ENCODE measurements at regions not wholly inside any gene's neighbourhood (a gene's known extent, or its start where the extent isn't known, plus 50 kb on each side); places are given as distances from the start of the nearest gene placed in this dataset.

DNA sequence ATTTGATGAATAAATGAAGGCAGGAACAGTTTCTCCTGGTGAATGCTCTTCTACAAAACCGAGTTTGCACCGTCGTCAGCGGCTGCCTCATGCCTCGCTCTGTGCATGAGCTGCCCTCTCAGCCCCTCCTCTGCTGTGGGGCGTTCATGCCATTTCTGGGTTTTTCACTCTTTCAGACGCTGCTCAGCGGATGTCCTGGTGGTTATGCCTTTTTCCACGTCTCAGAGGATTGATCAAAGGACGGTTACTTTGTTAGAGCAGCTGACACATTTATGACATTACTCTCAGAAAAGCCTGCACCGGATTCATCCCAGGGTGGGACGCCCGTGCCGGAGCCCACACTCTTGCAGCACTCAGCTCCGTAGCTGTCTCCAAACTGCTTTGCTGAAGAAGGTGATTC is 195.9 kb upstream of the PPP1R26 start:
- TF ChIP-seq POLR2A (IDR thresholded peaks at IDR 0.05; ENCODE audit: low read depth), result no peak
- no peak for TF ChIP-seq CTCF (IDR thresholded peaks at IDR 0.05)
- no peak for TF ChIP-seq POLR2AphosphoS5 (IDR thresholded peaks at IDR 0.05)
